ENCODE measurements at regions not wholly inside any gene's neighbourhood (a gene's known extent, or its start where the extent isn't known, plus 50 kb on each side); places are given as distances from the start of the nearest gene placed in this dataset.
A peak's percentile ranks its signal among the peaks of the same experiment; 100 is the strongest.

GRCh38 chr7:86929293-86930109, 130.0 kb downstream of the ELAPOR2 start:
- no peak for TF ChIP-seq CTCF (IDR thresholded peaks at IDR 0.05; ENCODE audit: unreplicated experiment)
- Mint-ChIP-seq H3K27me3 (ENCODE audit: low read depth) (no peaks in the 10 kb centered on the region), H3K36me3 (peaks cover 11% of the 10 kb centered on the region), H3K27ac (no peak overlapping the region), H3K9me3 (no peaks in the 10 kb centered on the region), H3K4me1 (peaks cover 5% of the 10 kb centered on the region), H3K4me3 (no peak overlapping the region)
- no peak for DNase-seq (ENCODE audit: low spot score in 2 of 2, unreplicated experiment in 2 of 2)

GRCh38 chr7:86928308-86928707, 131.1 kb downstream of the ELAPOR2 start:
- H3K36me3 Mint-ChIP-seq, result peaks cover 15% of the 10 kb centered on the region
- no peaks in the 10 kb centered on the region for H3K9me3 Mint-ChIP-seq
- no peak overlapping the region for H3K27ac Mint-ChIP-seq
- TF ChIP-seq CTCF (IDR thresholded peaks at IDR 0.05; ENCODE audit: unreplicated experiment), result no peak
- DNase-seq (ENCODE audit: low spot score in 2 of 2, unreplicated experiment in 2 of 2), result no peak
- H3K27me3 Mint-ChIP-seq (ENCODE audit: low read depth), result no peaks in the 10 kb centered on the region
- H3K4me1 Mint-ChIP-seq, result peaks cover 5% of the 10 kb centered on the region
- no peak overlapping the region for H3K4me3 Mint-ChIP-seq

GRCh38 chr7:86926732-86927131, 132.7 kb downstream of the ELAPOR2 start:
- no peak for DNase-seq (ENCODE audit: low spot score in 2 of 2, unreplicated experiment in 2 of 2)
- H3K4me1 Mint-ChIP-seq, result peaks cover 5% of the 10 kb centered on the region
- peaks cover 12% of the 10 kb centered on the region for H3K36me3 Mint-ChIP-seq
- H3K4me3 Mint-ChIP-seq, result no peak overlapping the region
- peak; percentile 61 for TF ChIP-seq CTCF (IDR thresholded peaks at IDR 0.05; ENCODE audit: unreplicated experiment)
- no peak overlapping the region for H3K27ac Mint-ChIP-seq
- no peaks in the 10 kb centered on the region for H3K9me3 Mint-ChIP-seq
- no peaks in the 10 kb centered on the region for H3K27me3 Mint-ChIP-seq (ENCODE audit: low read depth)

GRCh38 chr7:86925221-86925620, 134.2 kb downstream of the ELAPOR2 start:
- DNase-seq (ENCODE audit: low spot score in 2 of 2, unreplicated experiment in 2 of 2), result no peak
- H3K27me3 Mint-ChIP-seq (ENCODE audit: low read depth), result no peaks in the 10 kb centered on the region
- no peak overlapping the region for H3K4me3 Mint-ChIP-seq
- no peak overlapping the region for H3K27ac Mint-ChIP-seq
- H3K36me3 Mint-ChIP-seq, result peaks cover 5% of the 10 kb centered on the region
- H3K9me3 Mint-ChIP-seq, result no peaks in the 10 kb centered on the region
- no peak for TF ChIP-seq CTCF (IDR thresholded peaks at IDR 0.05; ENCODE audit: unreplicated experiment)
- peaks cover 5% of the 10 kb centered on the region for H3K4me1 Mint-ChIP-seq

DNA sequence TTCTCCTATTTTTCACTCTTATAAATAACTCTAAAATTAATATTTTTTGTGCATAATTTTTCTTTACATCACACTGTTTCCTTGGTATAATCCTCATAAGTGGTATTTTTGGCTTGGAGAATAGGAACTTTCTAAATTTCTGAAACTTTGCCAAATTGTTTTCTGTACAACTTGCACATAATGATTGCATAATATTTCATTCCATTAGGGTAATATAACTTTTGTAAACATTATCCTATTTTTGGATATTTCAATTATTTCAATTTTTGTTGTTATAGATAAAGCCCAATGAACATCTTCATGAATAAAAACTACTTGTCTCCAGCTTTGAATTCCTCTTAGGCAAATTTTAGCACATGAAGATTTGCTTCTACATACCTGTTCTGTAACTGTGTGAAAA, 135.9 kb downstream of the ELAPOR2 start:
- no peaks in the 10 kb centered on the region for H3K9me3 Mint-ChIP-seq
- H3K4me3 Mint-ChIP-seq, result no peak overlapping the region
- H3K36me3 Mint-ChIP-seq, result peaks cover 6% of the 10 kb centered on the region
- no peak overlapping the region for H3K27ac Mint-ChIP-seq
- no peaks in the 10 kb centered on the region for H3K27me3 Mint-ChIP-seq (ENCODE audit: low read depth)
- DNase-seq (ENCODE audit: low spot score in 2 of 2, unreplicated experiment in 2 of 2), result no peak
- TF ChIP-seq CTCF (IDR thresholded peaks at IDR 0.05; ENCODE audit: unreplicated experiment), result no peak
- H3K4me1 Mint-ChIP-seq, result peaks cover 5% of the 10 kb centered on the region

All from mesothelial cell of epicardium (in vitro differentiated cells).